IMR-90 (cell line): ENCODE measurements at regions not wholly inside any gene's neighbourhood (a gene's known extent, or its start where the extent isn't known, plus 50 kb on each side); places are given as distances from the start of the nearest gene placed in this dataset.

Experiments used
- ATAC-seq: fragments of 200-7000 bp; cut with Tn5 transposase; 2 replicates; pipeline ENCODE4 v1.9.1; 2020; ENCODE audit warnings: low read depth, mild to moderate bottlenecking, moderate library complexity
- BruUV-seq: library from RNA; stranded (reverse); fragments of 400-500 nt; replicated peaks from 2 replicates; lab custom pipeline; 2021; lab: Mats Ljungman, UMichigan
- CTCF ChIA-PET: fragments of 300-600 bp; formaldehyde crosslinking; extraction: SDS; loops from one replicate; lab custom pipeline; 2021; ENCODE audit warnings: antibody characterized with exemption; lab: Yijun Ruan, JAX
- POLR2A ChIA-PET: fragments of 300-600 bp; sonication (Branson Sonifier 250); formaldehyde crosslinking; loops from one replicate; lab custom pipeline; 2022; ENCODE audit warnings: antibody characterized with exemption; ENCODE audit not compliant: unreplicated experiment; lab: Charles Lee
- DNase-seq: peaks from one replicate; pipeline ENCODE4 v3.0.0; 2013
- H2AFZ ChIP-seq: replicated peaks from 2 replicates; pipeline ENCODE3; 2013; ENCODE audit warnings: low read length, mild to moderate bottlenecking; ENCODE audit not compliant: poor library complexity
- H2AK5ac ChIP-seq: 2 replicates; pipeline ENCODE4 v1.6.1; 2013; ENCODE audit warnings: low read depth, low read length, inconsistent platforms
- H2AK9ac ChIP-seq: replicated peaks from 2 replicates; pipeline ENCODE3; 2013; ENCODE audit warnings: mild to moderate bottlenecking, low read depth, low read length, moderate library complexity; ENCODE audit not compliant: poor library complexity
- H2BK120ac ChIP-seq: 2 replicates; pipeline ENCODE4 v1.6.1; 2013; ENCODE audit warnings: low read depth, low read length, inconsistent platforms
- H2BK15ac ChIP-seq: 3 replicates; pipeline ENCODE4 v1.6.1; 2013; ENCODE audit warnings: low read depth, low read length, inconsistent platforms
- H2BK20ac ChIP-seq: 2 replicates; pipeline ENCODE4 v1.6.1; 2013; ENCODE audit warnings: low read depth, mild to moderate bottlenecking, inconsistent platforms, low read length, moderate library complexity
- H2BK5ac ChIP-seq: 2 replicates; pipeline ENCODE4 v1.6.1; 2013; ENCODE audit warnings: mild to moderate bottlenecking, low read depth, low read length, inconsistent platforms; ENCODE audit not compliant: poor library complexity, severe bottlenecking
- H3K14ac ChIP-seq: replicated peaks from 2 replicates; pipeline ENCODE4 v1.6.1; 2013; ENCODE audit warnings: low read depth, low read length, inconsistent platforms
- H3K18ac ChIP-seq: 2 replicates; pipeline ENCODE4 v1.6.1; 2013; ENCODE audit warnings: low read depth, low read length, control low read depth
- H3K23ac ChIP-seq: 2 replicates; pipeline ENCODE4 v1.6.1; 2013; ENCODE audit warnings: low read depth, low read length, inconsistent platforms
- H3K27ac ChIP-seq: 2 replicates; pipeline ENCODE4 v1.5.1; 2013; ENCODE audit warnings: mild to moderate bottlenecking, control low read depth, low read length; ENCODE audit not compliant: insufficient read depth
- H3K27me3 ChIP-seq: 2 replicates; pipeline ENCODE4 v1.6.1; 2013; ENCODE audit warnings: low read length; ENCODE audit not compliant: control insufficient read depth, insufficient read depth
- H3K36me3 ChIP-seq: 2 replicates; pipeline ENCODE4 v1.6.1; 2013; ENCODE audit warnings: low read length, mixed read lengths; ENCODE audit not compliant: control insufficient read depth, insufficient read depth
- H3K4ac ChIP-seq: 2 replicates; pipeline ENCODE4 v1.6.1; 2013; ENCODE audit warnings: low read depth, low read length, inconsistent platforms
- H3K4me1 ChIP-seq: 2 replicates; pipeline ENCODE4 v1.6.1; 2013; ENCODE audit warnings: low read length, mixed read lengths; ENCODE audit not compliant: control insufficient read depth, insufficient read depth
- H3K4me2 ChIP-seq: 2 replicates; pipeline ENCODE4 v1.6.1; 2013; ENCODE audit warnings: low read depth, mild to moderate bottlenecking, control low read depth, low read length, moderate library complexity
- H3K4me3 ChIP-seq: 2 replicates; pipeline ENCODE4 v1.5.1; 2013; ENCODE audit warnings: low read depth, mild to moderate bottlenecking, control low read depth, low read length, moderate library complexity; ENCODE audit not compliant: insufficient read depth
- H3K56ac ChIP-seq: 2 replicates; pipeline ENCODE4 v1.6.1; 2013; ENCODE audit warnings: low read length, inconsistent platforms; ENCODE audit not compliant: insufficient read depth; ENCODE audit errors: extremely low read depth
- H3K79me1 ChIP-seq, 2 experiments: 2 replicates each; pipeline ENCODE4 v1.6.1; 2013; ENCODE audit warnings: low read length in 2 of 2, inconsistent platforms in 1 of 2, low read depth in 1 of 2
- H3K9ac ChIP-seq: 2 replicates; pipeline ENCODE4 v1.6.1; 2013; ENCODE audit warnings: low read depth, low read length, control low read depth
- H3K9me1 ChIP-seq: 2 replicates; pipeline ENCODE4 v1.6.1; 2013; ENCODE audit warnings: low read length, inconsistent platforms; ENCODE audit not compliant: insufficient read depth
- H3K9me3 ChIP-seq: 2 replicates; pipeline ENCODE4 v1.6.1; 2013; ENCODE audit warnings: low read length; ENCODE audit not compliant: control insufficient read depth, insufficient read depth
- H4K20me1 ChIP-seq: 2 replicates; pipeline ENCODE4 v1.6.1; 2013; ENCODE audit warnings: low read length, inconsistent platforms; ENCODE audit not compliant: insufficient read depth
- H4K5ac ChIP-seq: 2 replicates; pipeline ENCODE4 v1.6.1; 2013; ENCODE audit warnings: mild to moderate bottlenecking, low read depth, low read length, control low read depth
- H4K8ac ChIP-seq, 2 experiments: 2 replicates each; pipeline ENCODE4 v1.6.1; 2013; ENCODE audit warnings: low read depth in 2 of 2, low read length in 2 of 2, control low read depth in 1 of 2, inconsistent platforms in 1 of 2
- H4K91ac ChIP-seq: 2 replicates; pipeline ENCODE4 v1.6.1; 2013; ENCODE audit warnings: low read depth, low read length, inconsistent platforms; ENCODE audit not compliant: insufficient read depth
- BHLHE40 ChIP-seq: fragments of 150-350 bp; IDR thresholded peaks from 2 replicates; pipeline ENCODE4 v1.6.1; 2016; ENCODE audit warnings: mild to moderate bottlenecking, low read depth, low read length
- CEBPB ChIP-seq: IDR thresholded peaks from 2 replicates; pipeline ENCODE4 v1.6.1; 2012; ENCODE audit warnings: low read depth, low read length, improper control_type of control experiment
- CHD1 ChIP-seq: IDR thresholded peaks from 2 replicates; pipeline ENCODE4 v1.6.1; 2012; ENCODE audit warnings: low read depth, low read length, improper control_type of control experiment
- FOS ChIP-seq: fragments of 150-350 bp; IDR thresholded peaks from 2 replicates; pipeline ENCODE4 v1.6.1; 2016; ENCODE audit warnings: low read depth, low read length
- MAFK ChIP-seq: IDR thresholded peaks from 2 replicates; pipeline ENCODE4 v1.6.1; 2012; ENCODE audit warnings: low read depth, low read length, improper control_type of control experiment
- MAZ ChIP-seq: IDR thresholded peaks from 2 replicates; pipeline ENCODE4 v1.6.1; 2012; ENCODE audit warnings: low read depth, mild to moderate bottlenecking, low read length, improper control_type of control experiment, moderate library complexity, borderline replicate concordance
- MXI1 ChIP-seq: IDR thresholded peaks from 2 replicates; pipeline ENCODE4 v1.6.1; 2012; ENCODE audit warnings: low read depth, mild to moderate bottlenecking, low read length, moderate library complexity, borderline replicate concordance
- NFE2L2 ChIP-seq: fragments of 150-350 bp; IDR thresholded peaks from 2 replicates; pipeline ENCODE4 v1.6.1; 2016; ENCODE audit warnings: low read depth, mild to moderate bottlenecking, low read length
- POLR2A ChIP-seq: IDR thresholded peaks from 2 replicates; pipeline ENCODE4 v1.6.1; 2012; ENCODE audit warnings: mild to moderate bottlenecking, low read depth, low read length
- RAD21 ChIP-seq: IDR thresholded peaks from 2 replicates; pipeline ENCODE4 v1.6.1; 2012; ENCODE audit warnings: low read length, improper control_type of control experiment
- RCOR1 ChIP-seq: IDR thresholded peaks from 2 replicates; pipeline ENCODE4 v1.6.1; 2012; ENCODE audit warnings: mild to moderate bottlenecking, low read length, improper control_type of control experiment; ENCODE audit not compliant: insufficient replicate concordance
- RFX5 ChIP-seq: IDR thresholded peaks from 2 replicates; pipeline ENCODE4 v1.8.0; 2012; ENCODE audit warnings: low read depth, mild to moderate bottlenecking, low read length, moderate library complexity
- SMC3 ChIP-seq: fragments of 150-350 bp; IDR thresholded peaks from 2 replicates; pipeline ENCODE4 v1.6.1; 2016; ENCODE audit warnings: low read depth, mild to moderate bottlenecking, antibody characterized with exemption, low read length, moderate library complexity
- dilution Hi-C: fragments of 300-500 bp; cut with HindIII; formaldehyde crosslinking; loops from one replicate; pipeline ENCODE4 v1.14.3; 2018; ENCODE audit warnings: low sequenced_read_pairs; ENCODE audit not compliant: unreplicated experiment
- in situ Hi-C: fragments of 300-500 bp; cut with MboI; formaldehyde crosslinking; loops from 3 replicates; pipeline ENCODE4 v1.14.3; 2019; ENCODE audit warnings: low sequenced_read_pairs, inconsistent platforms, mixed read lengths
- intact Hi-C: fragments of 100-400 bp; cut with micrococcal nuclease; formaldehyde crosslinking; loops from 2 replicates; pipeline ENCODE4 v1.10.0; 2022
- TF ChIP-seq, protein P1 (sequence below): fragments of 150-350 bp; IDR thresholded peaks from 2 replicates; pipeline ENCODE4 v1.6.1; 2017; ENCODE audit warnings: mild to moderate bottlenecking, antibody characterized with exemption, low read length, low read depth
- TF ChIP-seq, protein P2 (sequence below): fragments of 150-350 bp; IDR thresholded peaks from 2 replicates; pipeline ENCODE4 v1.6.1; 2016; ENCODE audit warnings: low read depth, mild to moderate bottlenecking, low read length, moderate library complexity, borderline replicate concordance
- TF ChIP-seq, protein P3 (sequence below): conservative IDR thresholded peaks from 2 replicates; pipeline ENCODE4 v1.5.1; 2012; ENCODE audit warnings: mild to moderate bottlenecking, low read depth, low read length, improper control_type of control experiment

DNA sequence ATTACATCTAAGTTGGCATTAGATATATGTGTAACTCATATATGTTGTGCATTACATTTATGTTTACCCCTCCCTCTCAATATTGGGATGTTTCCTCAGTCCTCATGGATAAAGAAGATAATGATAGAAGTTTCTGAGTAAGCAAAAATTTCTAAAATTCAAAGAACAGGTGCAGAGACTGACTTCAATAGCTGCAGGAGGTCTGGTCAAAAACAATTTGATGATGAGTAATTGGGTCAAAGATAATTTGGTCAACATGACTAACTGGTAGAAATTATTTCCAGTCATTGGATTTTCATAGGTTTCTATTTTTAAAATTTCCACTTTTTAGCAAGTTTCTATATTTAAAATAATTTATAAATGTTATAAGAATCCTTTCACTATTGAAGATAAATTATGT is 1130.9 kb upstream of the SLC39A10 start:
- no peak overlapping the region for H3K4me2 ChIP-seq
- no peak overlapping the region for H4K91ac ChIP-seq
- no peak overlapping the region for H2BK20ac ChIP-seq
- no peak for DNase-seq
- no peak overlapping the region for H3K23ac ChIP-seq
- H2BK120ac ChIP-seq = no peak overlapping the region
- H2AK9ac ChIP-seq = no peak overlapping the region
- H2BK5ac ChIP-seq = no peak overlapping the region
- dilution Hi-C loops = no loop called here
- ATAC-seq = no peak
- H4K5ac ChIP-seq = no peak overlapping the region
- in situ Hi-C loops = no loop called here
- no peaks in the 10 kb centered on the region for H3K79me1 ChIP-seq
- intact Hi-C loops = no loop called here
- no peaks in the 10 kb centered on the region for H3K4me1 ChIP-seq
- ChIA-PET POLR2A (no interaction called here), CTCF (no interaction called here)
- no peak for TF ChIP-seq BHLHE40
- TF ChIP-seq CHD1 = no peak
- no peak for TF ChIP-seq RCOR1
- TF ChIP-seq SMC3 = no peak
- TF ChIP-seq, protein P1, sequence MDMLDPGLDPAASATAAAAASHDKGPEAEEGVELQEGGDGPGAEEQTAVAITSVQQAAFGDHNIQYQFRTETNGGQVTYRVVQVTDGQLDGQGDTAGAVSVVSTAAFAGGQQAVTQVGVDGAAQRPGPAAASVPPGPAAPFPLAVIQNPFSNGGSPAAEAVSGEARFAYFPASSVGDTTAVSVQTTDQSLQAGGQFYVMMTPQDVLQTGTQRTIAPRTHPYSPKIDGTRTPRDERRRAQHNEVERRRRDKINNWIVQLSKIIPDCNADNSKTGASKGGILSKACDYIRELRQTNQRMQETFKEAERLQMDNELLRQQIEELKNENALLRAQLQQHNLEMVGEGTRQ = no peak
- no peak for TF ChIP-seq MXI1
- TF ChIP-seq CEBPB = no peak
- TF ChIP-seq POLR2A = no peak
- no peak for TF ChIP-seq MAFK
- TF ChIP-seq MAZ = no peak
- no peak for TF ChIP-seq NFE2L2
- no peak for TF ChIP-seq RAD21
- TF ChIP-seq, protein P2, sequence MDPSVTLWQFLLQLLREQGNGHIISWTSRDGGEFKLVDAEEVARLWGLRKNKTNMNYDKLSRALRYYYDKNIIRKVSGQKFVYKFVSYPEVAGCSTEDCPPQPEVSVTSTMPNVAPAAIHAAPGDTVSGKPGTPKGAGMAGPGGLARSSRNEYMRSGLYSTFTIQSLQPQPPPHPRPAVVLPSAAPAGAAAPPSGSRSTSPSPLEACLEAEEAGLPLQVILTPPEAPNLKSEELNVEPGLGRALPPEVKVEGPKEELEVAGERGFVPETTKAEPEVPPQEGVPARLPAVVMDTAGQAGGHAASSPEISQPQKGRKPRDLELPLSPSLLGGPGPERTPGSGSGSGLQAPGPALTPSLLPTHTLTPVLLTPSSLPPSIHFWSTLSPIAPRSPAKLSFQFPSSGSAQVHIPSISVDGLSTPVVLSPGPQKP = no peak
- TF ChIP-seq FOS = no peak
- no peak for TF ChIP-seq RFX5
- TF ChIP-seq, protein P3, sequence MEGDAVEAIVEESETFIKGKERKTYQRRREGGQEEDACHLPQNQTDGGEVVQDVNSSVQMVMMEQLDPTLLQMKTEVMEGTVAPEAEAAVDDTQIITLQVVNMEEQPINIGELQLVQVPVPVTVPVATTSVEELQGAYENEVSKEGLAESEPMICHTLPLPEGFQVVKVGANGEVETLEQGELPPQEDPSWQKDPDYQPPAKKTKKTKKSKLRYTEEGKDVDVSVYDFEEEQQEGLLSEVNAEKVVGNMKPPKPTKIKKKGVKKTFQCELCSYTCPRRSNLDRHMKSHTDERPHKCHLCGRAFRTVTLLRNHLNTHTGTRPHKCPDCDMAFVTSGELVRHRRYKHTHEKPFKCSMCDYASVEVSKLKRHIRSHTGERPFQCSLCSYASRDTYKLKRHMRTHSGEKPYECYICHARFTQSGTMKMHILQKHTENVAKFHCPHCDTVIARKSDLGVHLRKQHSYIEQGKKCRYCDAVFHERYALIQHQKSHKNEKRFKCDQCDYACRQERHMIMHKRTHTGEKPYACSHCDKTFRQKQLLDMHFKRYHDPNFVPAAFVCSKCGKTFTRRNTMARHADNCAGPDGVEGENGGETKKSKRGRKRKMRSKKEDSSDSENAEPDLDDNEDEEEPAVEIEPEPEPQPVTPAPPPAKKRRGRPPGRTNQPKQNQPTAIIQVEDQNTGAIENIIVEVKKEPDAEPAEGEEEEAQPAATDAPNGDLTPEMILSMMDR = no peak
- H4K20me1 ChIP-seq = no peaks in the 10 kb centered on the region
- no peak overlapping the region for H3K18ac ChIP-seq
- no peak overlapping the region for H2BK15ac ChIP-seq
- H3K14ac ChIP-seq = no peak overlapping the region
- H3K27ac ChIP-seq = no peak overlapping the region
- no peak overlapping the region for H2AK5ac ChIP-seq
- H3K9ac ChIP-seq = no peak overlapping the region
- no peaks in the 10 kb centered on the region for H3K27me3 ChIP-seq
- no peak overlapping the region for H3K4me3 ChIP-seq
- no TSS peak for BruUV-seq
- H4K8ac ChIP-seq = no peak overlapping the region
- H3K4ac ChIP-seq = no peak overlapping the region
- no peaks in the 10 kb centered on the region for H3K36me3 ChIP-seq
- no peak overlapping the region for H3K56ac ChIP-seq
- H3K9me1 ChIP-seq = no peaks in the 10 kb centered on the region
- no peaks in the 10 kb centered on the region; the same call in 1 of the 2 replicates for H3K9me3 ChIP-seq
- H2AFZ ChIP-seq = no peak overlapping the region
